HG02981 (cell line): ENCODE measurements at regions not wholly inside any gene's neighbourhood (a gene's known extent, or its start where the extent isn't known, plus 50 kb on each side); places are given as distances from the start of the nearest gene placed in this dataset.

Experiments
- ATAC-seq: cut with Tn5 transposase; IDR thresholded peaks from one replicate; pipeline ENCODE4 v1.9.1; 2021; ENCODE audit warnings: mild to moderate bottlenecking, moderate library complexity; ENCODE audit not compliant: unreplicated experiment

DNA sequence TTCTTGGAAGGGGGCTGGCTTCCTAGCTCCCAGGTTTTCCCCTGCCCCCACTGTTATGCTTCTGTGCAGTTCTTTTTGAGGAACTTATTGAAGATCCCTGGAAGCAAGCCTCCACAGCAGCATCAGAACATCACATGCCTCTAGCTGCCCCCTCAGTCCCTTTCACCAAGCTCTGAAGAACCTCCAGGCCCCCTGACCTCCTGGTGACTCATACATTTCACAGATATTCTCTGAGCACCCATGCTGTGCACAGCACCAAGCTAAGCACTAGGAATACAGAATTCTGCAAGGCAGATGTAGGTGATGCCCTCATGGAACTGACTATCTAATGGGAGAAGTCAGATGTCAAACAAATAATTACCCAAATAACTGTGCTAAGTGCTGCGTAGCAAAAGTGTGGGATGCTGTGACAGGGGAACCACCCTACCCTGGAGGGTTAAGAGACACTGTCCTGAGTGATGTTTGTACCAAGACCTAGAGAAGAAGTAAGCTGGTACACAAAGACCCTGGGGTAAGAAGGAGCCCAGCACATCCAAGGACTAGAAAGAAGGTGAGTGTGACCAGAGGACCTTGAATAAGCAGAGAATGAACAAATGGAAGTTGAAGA lies 213.7 kb upstream of the NR4A3 start:
- ATAC-seq, result no peak

DNA sequence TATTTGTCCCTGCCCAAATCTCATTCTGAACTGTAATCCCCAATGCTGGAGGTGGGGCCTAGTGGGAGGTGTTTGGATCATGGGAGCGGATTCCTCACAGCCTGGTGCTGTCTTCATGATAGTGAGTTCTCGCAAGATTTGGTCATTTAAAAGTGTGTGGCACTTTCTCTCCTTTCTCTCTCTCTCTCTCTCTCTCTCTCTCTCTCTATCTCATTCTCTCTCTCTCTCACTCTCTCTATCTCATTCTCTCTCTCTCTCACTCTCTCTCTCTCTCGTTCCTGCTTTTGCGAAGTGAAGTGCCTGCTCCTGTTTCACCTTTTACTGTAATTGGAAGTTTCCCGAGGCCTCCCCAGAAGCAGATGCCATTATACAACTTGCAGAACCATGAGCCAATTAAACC lies 207.3 kb upstream of the NR4A3 start:
- no peak for ATAC-seq

DNA sequence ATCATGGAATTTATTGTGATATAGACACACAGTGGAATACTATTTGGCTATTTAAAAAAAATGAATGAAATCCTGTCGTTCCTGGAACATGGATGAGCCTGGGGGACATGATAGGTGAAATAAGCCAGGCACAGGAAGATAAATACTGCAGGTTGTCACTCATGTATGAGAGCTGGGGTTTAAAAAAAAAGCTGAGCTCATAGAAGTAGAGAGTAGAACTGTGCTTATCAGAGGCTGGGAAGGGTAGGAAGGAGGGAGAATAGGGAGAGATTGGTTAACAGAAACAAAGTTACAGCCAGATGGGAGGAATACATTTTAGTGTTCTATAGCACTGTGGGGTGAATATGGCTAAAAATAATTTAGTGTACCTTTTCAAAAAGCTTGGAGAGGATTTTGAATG lies 200.6 kb upstream of the NR4A3 start:
- no peak for ATAC-seq

DNA sequence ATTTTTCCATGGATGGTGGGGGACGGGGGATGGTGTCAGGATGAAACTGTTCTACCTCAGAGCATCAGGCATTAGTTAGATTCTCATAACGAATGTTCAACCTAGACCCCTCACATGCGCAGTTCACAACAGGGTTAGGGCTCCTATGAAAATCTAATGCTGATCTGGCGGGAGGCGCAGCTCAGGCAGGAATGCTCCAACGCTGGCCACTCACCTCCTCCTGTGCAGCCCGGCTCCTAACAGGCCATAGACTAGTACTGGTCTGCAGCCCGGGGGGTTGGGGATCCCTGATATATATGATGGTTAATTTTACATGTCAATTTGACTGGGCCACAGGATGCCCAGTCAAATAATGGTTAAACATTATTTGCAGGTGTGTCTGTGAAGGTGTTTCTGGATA lies 199.0 kb upstream of the NR4A3 start:
- ATAC-seq, result no peak

DNA sequence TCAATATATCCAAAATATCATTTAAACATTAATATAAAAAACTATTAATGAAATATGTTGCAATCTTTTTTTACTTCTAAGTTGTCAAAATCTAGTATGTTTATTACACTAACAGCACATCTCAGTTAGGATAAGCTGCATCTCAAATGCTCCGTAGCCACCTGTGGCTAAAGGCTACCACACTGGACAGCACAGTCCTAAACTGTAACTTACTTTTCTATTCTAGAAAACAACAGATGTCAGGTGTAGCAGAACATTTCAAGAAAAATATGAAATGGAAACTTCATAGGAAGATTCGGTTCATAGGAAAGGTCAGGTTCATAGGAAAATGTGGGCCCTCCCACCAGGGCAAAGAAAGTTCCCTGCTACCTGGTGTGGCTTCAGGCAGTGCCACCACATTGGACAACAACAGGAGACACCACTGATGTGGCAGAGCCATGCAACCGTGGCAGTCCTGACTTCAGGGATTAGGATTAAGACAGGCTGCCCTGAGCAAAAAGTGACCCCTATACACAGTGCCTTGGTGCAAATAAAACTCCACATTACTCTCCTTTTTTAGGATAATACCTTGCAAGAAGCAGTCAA lies 197.8 kb upstream of the NR4A3 start:
- no peak for ATAC-seq

DNA sequence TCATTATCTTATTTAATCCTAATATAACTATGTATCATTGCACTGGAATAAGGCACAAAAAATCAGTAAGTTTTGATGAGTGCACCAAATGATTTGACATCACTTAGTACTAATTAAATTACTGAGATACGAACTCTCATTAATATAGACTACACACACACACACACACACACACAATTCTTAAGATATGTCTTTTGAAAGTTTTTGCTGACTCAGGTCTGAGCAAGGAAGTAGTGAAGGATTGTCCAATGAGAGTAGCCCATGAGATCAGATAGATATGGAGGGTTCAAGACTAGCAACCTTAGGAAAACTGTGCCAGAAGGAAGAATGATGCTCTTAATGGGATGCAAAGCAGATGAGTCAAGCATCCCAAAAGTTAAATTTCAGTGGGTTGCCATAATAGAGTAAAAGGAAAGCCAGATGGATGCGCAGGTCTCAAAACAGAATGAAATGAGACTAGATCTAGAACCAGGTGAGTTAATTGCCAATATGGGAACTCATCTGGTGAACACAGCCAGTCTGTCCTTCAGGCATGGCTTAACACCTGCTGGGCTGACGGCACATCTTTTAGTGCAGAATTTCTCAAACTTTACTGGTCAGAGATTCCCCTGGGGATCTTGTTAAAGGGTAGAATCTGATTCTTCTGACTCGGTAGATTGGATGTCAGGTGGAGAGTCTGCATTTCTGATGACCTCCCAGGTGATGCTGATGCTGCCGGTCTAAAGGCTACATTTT lies 197.0 kb upstream of the NR4A3 start:
- ATAC-seq, result no peak

DNA sequence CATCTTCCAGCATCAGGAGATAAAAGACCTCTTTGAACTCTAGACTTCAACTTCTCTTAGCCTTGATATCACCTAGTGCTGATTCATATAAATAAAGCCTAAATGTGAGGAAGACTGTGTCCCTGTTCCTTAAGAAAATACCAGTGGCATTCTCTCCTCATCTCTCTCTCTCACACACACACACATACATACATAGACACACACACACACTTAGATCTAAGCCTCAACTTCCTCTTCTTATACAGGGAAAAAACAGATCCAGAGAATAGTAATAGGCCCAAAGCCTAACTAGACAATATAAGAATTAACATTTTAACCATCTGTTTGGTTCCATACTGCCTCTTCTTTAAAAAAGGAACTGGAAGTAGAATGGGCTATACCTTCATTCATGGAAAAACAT lies 195.3 kb upstream of the NR4A3 start:
- ATAC-seq, result no peak

DNA sequence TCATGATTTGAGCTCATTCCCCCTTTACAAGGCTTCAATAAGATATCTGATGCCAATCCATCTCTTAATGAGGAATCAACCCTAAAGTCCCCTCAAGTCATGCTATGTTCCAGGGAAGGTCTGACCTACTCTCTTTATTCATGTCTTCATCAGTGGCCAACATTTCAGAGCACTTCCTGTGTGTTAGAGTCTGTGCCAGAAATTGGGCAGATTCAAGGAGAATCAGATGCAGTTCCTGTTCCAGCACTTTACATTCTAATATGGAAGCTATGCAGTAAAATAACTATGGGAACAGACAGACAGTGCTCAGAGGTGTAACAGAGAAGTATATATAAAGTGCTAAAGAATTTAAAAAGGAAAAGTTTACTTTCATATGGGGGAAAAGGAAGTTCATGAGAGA lies 193.4 kb upstream of the NR4A3 start:
- ATAC-seq, result no peak

GRCh38 chr9:99628849-99629620 lies 192.7 kb upstream of the NR4A3 start:
- ATAC-seq, result no peak

DNA sequence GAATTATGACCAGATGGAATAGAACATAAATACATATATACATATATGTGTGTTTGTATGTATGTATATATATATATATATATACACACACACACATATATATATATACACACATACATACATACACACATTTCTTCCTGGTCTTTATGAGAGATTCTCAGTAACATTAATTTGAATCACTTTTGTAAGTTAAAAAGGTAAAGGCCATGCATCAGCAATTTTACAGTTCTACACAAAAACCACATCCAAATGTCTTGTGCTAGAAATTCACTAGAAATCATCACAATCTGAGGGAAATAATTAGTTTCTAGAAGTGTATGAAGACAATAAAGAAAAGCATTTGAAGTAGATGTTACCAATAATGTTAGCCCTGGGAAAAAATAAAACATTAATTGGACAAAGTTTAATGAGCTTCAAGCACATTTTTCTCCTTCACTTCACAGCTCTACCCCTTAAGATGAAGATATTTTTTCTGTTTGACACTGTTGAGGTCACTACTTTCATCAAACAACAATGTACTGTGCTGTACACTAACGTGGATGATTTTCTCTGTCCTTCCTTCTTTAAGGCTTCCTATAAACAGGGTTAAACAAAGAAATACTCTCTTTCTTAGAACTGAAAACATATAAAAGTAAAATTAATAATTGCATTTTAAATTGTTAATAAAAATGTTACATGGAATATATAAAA lies 189.2 kb upstream of the NR4A3 start:
- ATAC-seq, result no peak

DNA sequence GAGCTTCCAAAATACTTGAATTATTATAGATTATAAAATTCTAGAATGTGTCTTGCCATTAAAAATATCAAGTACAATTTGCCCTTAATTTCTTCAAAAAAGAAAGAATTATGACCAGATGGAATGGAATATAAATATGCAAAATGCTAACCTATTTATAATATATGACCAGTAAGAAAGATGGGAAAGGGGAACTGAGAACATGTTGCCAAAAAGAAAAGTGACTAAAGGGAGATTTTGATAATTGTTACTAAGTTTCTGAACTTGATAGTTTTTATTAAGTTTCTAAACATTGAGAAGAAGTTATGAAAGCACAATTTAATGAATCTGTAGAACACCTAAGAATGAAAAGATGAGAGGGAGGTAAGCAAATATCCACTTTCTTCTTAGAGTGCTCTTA lies 188.4 kb upstream of the NR4A3 start:
- no peak for ATAC-seq

DNA sequence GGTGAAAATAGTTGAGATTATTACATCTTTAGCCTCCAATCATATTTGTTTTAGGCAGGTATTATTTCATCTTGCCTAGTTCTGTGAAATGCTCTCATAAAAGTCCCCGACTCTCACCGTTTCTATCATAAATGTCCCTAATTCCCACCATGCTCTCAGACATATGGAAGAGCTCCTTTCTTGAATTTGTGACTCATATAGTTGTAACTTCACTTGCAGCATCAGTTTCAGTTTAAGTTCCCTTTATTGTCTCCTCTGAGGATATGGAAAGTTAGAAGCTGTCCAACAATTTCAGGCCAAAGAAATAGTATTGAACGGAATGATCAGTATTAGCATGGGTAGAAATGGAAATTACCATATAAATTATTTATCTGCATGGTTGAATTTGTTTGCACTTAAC lies 187.5 kb upstream of the NR4A3 start:
- no peak for ATAC-seq

GRCh38 chr9:99635032-99635431 lies 186.7 kb upstream of the NR4A3 start:
- no peak for ATAC-seq

GRCh38 chr9:99637641-99638040 lies 184.0 kb upstream of the NR4A3 start:
- ATAC-seq, result no peak

GRCh38 chr9:99638971-99639370 lies 182.7 kb upstream of the NR4A3 start:
- ATAC-seq, result no peak

GRCh38 chr9:99647604-99648003 lies 174.1 kb upstream of the NR4A3 start:
- ATAC-seq, result no peak

DNA sequence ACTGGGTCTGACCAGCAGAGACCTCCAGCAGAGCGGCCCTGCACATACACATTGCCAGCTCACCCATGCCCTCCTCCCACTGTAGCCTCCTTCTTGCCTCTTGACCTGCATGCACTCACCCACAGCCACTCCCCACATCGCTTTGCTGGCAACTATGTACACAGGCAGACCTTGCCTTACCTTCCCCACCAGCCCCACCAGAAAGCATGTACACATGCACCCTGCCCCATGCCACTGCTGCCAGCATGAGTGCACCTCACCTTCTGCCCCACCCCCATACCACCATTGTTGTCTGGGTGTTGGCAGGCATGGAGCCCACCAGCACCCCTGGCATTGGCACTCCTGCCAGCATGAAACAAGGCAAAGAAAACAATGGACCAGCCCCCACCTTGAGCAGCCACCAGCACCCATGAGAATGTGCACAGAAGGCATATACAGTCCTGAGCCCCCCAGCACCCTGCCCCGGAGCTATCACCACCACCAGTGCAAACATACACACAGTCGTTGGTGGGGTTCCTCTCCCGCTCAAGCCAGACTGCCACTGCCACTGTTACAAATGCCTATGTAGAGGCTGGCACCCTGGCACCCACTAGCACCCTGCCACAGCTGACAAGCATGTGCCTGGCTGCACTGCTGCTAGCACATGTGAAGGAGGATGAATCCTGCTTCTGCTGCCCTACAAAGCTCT lies 171.4 kb upstream of the NR4A3 start:
- ATAC-seq, result no peak

GRCh38 chr9:99660191-99660636 lies 161.5 kb upstream of the NR4A3 start:
- ATAC-seq, result peak; percentile 83

GRCh38 chr9:99663297-99663696 lies 158.4 kb upstream of the NR4A3 start:
- no peak for ATAC-seq

DNA sequence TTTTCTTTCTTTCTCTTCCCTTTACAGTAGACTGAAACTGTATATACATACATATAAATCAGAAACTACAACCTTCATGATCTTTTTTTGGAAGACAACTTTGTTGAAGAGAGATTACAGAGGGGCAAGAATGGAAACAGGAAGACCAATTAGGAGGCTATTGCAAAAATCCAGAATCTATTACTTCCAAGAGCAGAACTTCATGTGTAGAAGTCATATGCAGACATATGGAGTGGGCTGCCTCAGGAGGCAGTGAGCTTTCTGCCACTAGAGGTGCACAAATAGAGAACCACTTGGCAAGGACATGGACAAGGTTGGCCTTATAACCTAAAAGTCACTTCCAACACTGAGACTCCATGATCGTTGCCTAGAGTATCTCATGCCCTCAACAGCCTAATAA lies 157.8 kb upstream of the NR4A3 start:
- no peak for ATAC-seq

DNA sequence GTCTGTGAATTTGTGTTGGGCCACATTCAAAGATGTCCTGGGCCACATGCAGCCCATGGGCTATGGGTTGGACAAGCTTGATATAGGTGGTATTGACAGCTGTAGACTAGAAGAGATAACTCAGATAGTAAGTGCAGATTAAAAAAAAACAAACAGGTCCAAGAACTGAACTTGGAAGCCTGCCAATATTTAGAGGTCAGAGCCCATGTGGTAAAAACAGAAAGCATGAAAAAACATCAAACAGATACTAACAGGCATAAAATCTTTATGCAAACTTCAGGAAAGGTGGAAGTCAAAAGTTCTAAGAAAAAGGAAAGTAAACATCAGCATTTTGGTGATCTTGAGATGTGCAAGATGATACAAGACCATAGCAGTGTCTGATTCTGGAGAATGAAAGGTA lies 155.1 kb upstream of the NR4A3 start:
- no peak for ATAC-seq
